HG02623 (cell line): ENCODE measurements at regions not wholly inside any gene's neighbourhood (a gene's known extent, or its start where the extent isn't known, plus 50 kb on each side); places are given as distances from the start of the nearest gene placed in this dataset.

ENCODE experiments used
- ATAC-seq: cut with Tn5 transposase; IDR thresholded peaks from one replicate; pipeline ENCODE4 v1.9.1; 2021; ENCODE audit warnings: moderate library complexity; ENCODE audit not compliant: unreplicated experiment

DNA sequence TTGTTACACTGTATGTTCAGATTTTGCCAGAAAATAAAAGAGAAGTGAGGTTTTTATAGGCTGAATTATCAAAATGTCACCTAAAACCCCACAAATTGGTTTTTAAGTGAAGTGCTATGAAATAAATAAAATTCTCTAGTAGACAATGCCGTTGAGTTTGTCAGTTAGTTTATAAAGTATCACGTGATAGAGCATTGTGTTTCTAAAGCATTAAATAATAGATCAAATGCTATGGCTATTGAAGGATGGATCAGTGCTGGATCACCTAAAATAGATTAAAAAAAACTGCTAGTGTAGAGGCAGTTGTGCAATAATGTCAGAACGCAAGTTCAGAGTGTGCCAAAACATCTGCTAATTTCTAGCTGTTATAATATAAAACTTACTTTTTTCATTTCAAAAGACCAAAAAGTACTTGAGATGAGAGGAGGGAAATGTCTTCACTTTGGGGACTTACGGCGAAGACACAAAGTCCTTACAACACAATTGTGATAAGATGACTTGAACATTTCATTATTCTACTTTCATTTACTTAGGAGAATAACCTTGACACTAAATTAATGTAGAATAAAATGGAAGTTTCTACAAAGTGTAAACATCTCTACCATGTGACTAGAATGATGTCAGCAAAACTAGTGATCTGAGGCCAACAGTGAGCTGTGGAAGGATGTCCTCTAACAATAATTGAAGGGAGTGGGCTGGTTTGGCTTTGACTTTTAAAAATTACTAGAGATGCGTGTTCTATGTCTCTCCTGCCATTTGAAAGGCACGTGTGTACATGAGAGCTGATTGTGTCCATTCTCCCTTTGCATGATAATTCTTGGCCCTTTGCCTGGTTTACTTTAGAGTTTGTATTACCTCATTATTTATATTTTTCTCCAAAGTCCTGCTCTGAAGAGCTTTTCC is 154.4 kb upstream of the PDE3A start:
- ATAC-seq: no peak

GRCh38 chr12:20220339-20220738 is 148.0 kb upstream of the PDE3A start:
- ATAC-seq: no peak

DNA sequence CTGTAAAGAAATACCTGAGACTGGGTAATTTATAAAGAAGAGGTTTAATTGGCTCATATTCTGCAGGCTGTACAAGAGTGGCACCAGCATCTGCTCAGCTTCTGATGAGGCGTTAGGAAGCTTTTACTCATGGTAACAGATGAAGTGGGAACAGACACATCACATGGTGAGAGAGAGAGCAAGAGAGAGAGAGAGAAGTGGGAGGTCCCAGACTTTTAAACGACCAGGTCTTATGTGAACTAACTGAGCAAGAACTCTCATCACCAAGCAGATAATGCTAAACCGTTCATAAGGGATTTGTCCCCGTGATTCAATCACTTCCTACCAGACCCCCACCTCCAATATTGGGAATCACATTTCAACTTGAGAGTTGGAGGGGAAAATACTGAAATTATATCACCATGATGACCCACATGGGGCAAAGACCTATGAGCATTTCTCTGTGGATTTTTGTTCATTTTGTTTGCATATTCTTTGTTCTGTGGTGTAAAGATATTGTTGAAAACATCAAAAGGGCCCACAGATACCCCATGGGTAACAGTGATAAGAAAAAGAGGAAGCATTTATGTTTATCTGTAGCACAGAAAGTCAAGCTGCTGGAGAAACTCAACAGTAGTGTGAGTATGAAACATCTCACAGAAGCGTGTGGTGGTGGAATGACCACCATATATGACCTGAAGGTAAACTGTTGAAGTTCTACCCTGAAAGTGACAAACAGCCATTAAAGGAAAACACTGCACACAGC is 135.2 kb upstream of the PDE3A start:
- ATAC-seq: no peak

DNA sequence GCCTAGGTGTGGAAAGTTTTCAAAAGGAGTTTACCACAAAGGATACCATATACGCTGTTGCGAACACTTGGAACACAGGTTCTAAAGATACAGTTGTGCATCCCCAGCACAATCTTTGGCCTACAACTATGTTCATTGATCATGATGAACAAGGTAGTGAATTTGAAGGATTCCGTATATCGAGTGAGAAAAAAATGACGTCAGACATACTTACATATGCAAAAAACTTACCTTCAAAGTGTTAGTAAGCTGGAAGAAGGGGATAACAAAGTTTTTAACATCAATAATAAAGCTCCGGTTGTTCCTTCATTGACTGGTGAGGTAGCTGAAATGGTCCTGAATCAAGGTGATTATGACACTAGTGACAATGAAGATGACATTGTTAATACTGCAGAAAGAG is 133.9 kb upstream of the PDE3A start:
- no peak for ATAC-seq

DNA sequence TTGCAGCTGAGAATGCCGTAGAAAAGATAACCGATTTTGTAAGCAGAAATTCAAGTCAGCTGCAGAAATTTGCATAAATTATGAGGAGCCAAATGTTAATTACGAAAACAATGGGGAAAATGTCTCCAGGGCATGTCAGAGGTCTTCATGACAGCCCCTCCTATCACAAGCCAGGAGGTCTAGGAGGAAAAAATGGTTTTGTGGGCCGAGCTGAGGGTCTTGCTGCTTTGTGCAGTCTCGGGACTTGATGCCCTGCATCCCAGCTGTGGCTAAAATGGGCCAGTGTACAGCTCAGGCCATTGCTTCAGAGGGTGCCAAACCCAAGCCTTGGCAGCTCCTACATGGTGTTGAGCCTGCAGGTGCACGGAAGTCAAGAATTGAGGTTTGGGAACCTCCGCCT is 131.2 kb upstream of the PDE3A start:
- ATAC-seq: no peak

DNA sequence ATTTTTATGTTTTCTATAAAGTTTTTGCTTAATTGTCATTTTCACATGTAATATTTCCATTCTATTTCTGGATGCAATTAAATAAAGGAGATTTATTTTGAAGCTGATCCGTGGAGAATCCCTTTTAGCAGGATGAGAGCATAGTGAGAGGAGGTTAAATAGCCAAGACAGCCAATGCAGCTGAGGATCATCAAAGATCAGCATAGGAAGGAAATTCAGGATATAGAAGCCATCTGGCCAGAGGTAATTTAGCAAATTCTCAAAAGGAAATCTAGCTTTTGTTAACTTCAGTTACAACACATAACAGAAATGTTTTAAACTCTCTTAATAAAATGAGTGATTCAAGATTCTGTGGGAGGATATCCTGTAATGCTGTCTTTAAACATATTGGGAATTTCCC is 122.8 kb upstream of the PDE3A start:
- no peak for ATAC-seq

DNA sequence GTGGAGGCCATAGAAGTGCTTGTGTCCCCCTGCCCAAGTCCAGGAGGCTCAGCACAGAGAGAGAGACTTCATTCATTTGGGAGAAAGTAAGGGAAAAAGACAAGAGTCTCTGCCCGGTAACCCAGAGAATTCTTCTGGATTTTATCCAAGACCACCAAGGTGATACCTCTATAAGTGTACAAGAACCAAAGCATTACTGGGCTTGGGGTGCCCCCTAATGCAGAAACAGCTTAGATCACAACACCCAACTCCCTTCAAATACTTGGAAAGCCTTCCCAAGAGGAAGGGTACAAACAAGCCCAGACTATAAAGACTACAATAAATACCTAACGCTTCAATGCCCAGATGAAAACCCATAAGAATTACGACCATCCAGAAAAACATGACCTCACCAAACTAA is 119.7 kb upstream of the PDE3A start:
- no peak for ATAC-seq

- no peak for ATAC-seq
Observed at GRCh38 chr12:20250761-20251160, 117.6 kb upstream of the PDE3A start.

DNA sequence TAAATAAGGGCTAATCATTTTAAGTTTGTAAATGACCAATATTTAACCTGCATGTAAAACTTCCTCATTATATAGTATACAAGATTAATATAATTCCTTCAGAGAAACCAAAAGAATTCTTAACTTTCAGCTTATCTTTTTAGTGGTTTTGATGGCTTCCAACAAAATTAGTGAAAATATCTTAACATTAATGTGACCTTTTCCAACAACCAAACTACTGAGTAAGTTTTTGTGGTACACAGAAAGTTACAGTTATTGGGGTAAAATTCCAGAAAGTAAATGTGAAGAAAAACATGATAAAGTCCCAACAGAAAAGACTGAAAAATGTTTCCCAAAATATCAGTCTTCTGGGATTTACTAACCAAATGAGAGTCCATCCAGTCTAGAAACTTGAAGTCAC is 111.0 kb upstream of the PDE3A start:
- no peak for ATAC-seq

DNA sequence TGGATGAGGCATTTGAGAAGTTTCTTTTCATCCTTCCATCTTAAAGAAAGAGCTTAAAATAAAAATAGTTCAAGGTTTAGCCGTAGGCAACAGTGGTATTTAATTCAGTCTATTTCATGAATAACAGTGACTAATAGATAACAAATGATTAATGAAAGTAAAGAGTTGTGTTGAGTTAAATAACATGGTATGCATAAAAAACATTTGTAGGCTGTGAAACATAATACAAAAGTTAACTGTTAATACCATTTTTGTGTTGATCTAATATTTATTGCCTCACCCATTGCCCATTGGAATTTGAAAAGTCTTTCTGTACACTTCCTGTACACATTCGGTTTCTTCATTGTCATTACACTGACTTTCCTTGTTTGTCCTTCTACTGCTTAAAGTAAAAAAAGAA is 108.6 kb upstream of the PDE3A start:
- ATAC-seq: no peak

GRCh38 chr12:20260851-20261250 is 107.5 kb upstream of the PDE3A start:
- no peak for ATAC-seq

DNA sequence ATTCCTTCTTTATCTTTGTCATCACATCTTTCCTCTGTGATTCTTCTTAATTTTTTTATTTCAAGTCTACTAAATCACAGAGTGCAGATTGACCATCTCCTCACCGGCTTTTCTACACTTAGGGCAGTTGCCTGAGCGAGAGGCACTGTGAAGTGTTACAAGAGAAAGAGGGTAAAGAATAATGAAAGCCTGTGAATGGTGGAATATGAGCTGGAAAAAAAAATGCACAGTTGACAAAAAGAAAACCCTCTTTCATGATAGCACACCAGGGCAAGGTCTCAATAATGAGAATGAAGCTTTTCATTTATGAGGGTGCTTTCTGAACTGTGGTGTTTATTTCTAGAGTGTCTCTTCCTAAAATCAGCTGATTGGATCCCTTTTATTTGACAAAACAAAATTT is 106.2 kb upstream of the PDE3A start:
- no peak for ATAC-seq

DNA sequence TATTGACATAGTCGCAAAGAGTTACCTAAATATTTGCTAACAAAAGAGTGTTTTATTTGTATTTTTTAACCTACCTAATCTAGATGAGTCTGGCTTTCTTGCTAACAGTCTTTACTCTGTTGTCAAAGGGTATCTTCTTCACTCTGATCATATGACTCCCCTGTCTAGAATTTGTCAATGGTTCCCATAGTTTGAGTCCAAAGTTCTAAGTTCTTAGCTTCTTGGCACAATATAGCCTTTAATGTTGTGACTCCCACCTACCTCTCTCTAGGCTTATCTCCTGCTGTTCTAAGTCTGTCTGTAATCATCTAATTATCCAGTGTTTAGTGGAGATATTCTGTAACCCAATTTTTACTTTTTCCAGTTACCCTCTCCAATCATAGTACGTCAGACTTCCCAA is 104.3 kb upstream of the PDE3A start:
- ATAC-seq: no peak

- ATAC-seq: no peak
Observed at GRCh38 chr12:20264608-20265114, 103.7 kb upstream of the PDE3A start.

DNA sequence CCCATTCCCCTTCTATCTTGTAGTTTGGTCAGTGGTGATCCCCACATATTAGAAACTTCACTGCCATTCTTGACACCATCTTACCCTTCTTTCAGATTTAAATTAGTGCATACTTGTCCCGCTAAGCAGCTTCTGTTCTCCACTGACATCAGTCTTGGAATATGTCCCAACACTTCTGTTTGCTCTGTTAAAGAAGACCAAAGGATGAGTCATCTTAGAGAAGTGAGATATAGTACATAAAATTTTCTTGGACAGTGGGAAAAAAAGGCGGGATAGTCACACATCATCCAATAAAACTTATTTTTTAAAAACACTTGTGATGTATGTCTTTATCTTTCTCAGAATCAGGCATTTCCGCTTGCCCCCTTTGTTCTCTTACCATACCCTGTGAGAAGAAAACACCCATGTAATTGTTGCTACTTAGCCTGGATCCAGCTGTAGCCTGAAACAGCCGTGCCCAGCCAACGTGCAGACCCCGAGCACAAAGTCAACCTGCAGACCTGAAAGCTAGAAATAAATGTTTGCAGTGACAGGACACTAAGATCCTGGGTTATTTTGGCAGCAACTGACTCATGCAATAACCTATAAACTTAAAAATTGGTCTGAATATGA is 100.1 kb upstream of the PDE3A start:
- no peak for ATAC-seq

DNA sequence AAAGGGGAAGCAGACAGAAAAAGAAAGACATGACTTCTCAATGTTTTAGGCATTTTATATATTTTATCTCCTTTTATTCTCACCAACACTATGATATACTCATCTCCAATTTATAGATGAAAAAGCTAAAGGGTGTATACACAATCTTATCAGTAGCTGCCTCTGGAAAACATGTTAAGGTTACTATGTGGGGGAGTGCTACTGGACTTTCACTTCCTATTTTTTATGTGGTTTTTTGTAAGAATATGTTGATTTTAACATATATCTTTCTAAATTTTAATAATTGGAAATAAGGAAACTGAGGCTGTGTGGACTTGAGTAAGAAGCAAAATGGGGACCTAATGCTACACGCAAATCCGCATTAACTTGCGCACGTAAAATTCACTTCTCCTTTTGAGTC is 99.6 kb upstream of the PDE3A start:
- no peak for ATAC-seq

DNA sequence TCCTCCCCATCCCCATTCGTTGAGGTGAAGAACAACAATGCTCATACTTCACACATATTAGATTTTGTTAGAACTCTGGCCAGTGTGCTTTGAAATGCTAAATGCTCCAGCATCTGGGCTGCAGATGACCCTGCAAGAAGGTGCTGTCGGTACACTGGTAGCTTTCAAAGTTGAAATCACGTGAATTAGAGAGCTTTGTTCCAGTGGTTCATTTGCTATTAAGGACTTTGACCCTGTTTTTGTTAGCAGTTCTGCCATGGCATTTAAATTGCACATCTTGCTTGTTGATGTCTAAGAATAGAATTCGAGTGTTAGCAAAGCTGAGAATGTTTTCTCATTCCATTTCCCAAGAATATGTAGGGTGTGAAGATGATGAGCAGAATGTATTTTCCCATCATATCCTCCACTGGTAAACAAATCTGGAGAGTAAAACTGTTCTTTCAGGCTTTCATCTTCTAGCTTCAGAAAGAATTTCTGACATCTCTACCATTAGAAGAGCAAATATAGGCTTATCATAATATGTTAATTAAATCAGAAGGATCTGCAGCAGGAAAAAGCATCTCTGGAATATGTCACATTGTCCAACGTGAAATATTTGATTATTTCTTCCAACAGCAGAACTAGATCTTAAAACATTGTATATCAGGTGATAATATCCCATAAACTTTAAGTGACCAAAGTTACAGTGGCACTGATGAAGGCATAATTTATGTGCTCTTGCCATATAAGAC is 98.8 kb upstream of the PDE3A start:
- ATAC-seq: no peak

GRCh38 chr12:20270557-20270956 is 97.8 kb upstream of the PDE3A start:
- no peak for ATAC-seq

GRCh38 chr12:20272161-20272560 is 96.2 kb upstream of the PDE3A start:
- ATAC-seq: no peak

DNA sequence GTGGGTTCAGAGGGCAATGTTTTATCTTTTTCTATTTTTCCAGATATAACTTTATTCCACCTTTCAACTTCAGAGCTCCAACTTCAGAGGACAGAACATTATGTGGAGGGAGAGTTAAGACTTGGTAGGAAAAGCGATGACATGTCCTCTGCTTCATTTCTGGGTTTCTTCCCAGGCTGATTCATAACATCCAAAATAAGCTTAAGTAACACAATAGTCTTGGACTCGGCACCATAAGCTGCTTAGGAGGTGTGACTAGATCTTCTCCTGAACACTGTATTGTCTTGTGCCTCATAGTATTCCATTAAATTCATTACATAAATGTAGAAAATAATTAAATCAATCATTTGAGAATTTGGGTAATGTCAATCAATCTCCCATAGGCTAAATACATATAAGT is 95.5 kb upstream of the PDE3A start:
- no peak for ATAC-seq

GRCh38 chr12:20274008-20274407 is 94.3 kb upstream of the PDE3A start:
- ATAC-seq: no peak
